ENCODE measurements at regions not wholly inside any gene's neighbourhood (a gene's known extent, or its start where the extent isn't known, plus 50 kb on each side); places are given as distances from the start of the nearest gene placed in this dataset.

- DNase-seq: no peak
- no peaks in the 10 kb centered on the region for H4K20me1 ChIP-seq (ENCODE audit: insufficient read depth, low read length)
- no peak overlapping the region for H3K4me2 ChIP-seq (replicated peaks; ENCODE audit: extremely low read depth, low read length, poor library complexity, severe bottlenecking)
- intact Hi-C loops (cut with micrococcal nuclease): no loop called here
- peaks cover 2 to 23% of the 10 kb centered on the region in 2 donors for H3K4me1 ChIP-seq (ENCODE audit: control insufficient read depth in 1 of 2, insufficient read depth in 2 of 2, low read length in 2 of 2)
- peaks cover 30% of the 10 kb centered on the region for H3K4me1 Mint-ChIP-seq
- H3K27ac ChIP-seq (ENCODE audit: low read depth in 1 of 2, low read length in 2 of 2): peak overlapping the region in 1 of 2 donors; percentile 6
- H3K9me3 ChIP-seq (replicated peaks in 1 of 2; ENCODE audit: control insufficient read depth in 1 of 2, insufficient read depth in 1 of 2, low read length in 2 of 2): no peaks in the 10 kb centered on the region
- H3K27me3 Mint-ChIP-seq (ENCODE audit: low read depth in 3 of 3): peaks cover 0 to 3% (median 2%) of the 10 kb centered on the region in 3 donors
- no peaks in the 10 kb centered on the region for H3K36me3 ChIP-seq (replicated peaks in 1 of 2; ENCODE audit: control insufficient read depth in 1 of 2, insufficient read depth in 2 of 2, low read length in 2 of 2)
- H3K9me3 Mint-ChIP-seq: peaks cover 0 to 15% (median 6%) of the 10 kb centered on the region in 7 donors
- no peaks in the 10 kb centered on the region for H3K27me3 ChIP-seq (ENCODE audit: control insufficient read depth in 2 of 2, insufficient read depth in 2 of 2, low read length in 2 of 2)
- peak overlapping the region; percentile 27 to 77 (median 62) for H3K27ac Mint-ChIP-seq
- peak overlapping the region in 1 of 2 donors; percentile 36 for H3K4me3 Mint-ChIP-seq
- no peak overlapping the region for H3K9ac ChIP-seq (ENCODE audit: insufficient read depth, low read length, poor library complexity, severe bottlenecking)
- H2AFZ ChIP-seq (ENCODE audit: insufficient read depth, low read depth, low read length, poor library complexity, severe bottlenecking): no peak overlapping the region
- H3K36me3 Mint-ChIP-seq: no peaks in the 10 kb centered on the region
- H3K4me3 ChIP-seq (replicated peaks in 1 of 3; ENCODE audit: low read depth in 2 of 3, low read length in 3 of 3): no peak overlapping the region
- H3K79me2 ChIP-seq (ENCODE audit: insufficient read depth, low read length): no peaks in the 10 kb centered on the region
- TF ChIP-seq, protein P1, sequence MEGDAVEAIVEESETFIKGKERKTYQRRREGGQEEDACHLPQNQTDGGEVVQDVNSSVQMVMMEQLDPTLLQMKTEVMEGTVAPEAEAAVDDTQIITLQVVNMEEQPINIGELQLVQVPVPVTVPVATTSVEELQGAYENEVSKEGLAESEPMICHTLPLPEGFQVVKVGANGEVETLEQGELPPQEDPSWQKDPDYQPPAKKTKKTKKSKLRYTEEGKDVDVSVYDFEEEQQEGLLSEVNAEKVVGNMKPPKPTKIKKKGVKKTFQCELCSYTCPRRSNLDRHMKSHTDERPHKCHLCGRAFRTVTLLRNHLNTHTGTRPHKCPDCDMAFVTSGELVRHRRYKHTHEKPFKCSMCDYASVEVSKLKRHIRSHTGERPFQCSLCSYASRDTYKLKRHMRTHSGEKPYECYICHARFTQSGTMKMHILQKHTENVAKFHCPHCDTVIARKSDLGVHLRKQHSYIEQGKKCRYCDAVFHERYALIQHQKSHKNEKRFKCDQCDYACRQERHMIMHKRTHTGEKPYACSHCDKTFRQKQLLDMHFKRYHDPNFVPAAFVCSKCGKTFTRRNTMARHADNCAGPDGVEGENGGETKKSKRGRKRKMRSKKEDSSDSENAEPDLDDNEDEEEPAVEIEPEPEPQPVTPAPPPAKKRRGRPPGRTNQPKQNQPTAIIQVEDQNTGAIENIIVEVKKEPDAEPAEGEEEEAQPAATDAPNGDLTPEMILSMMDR (IDR thresholded peaks at IDR 0.05): no peak
Measured at GRCh38 chr6:137937834-137938233, 70.8 kb downstream of the TNFAIP3 start.

GRCh38 chr6:137938770-137939379 lies 71.8 kb downstream of the TNFAIP3 start:
- Histone ChIP-seq H3K9me3 (replicated peaks in 1 of 2; ENCODE audit: control insufficient read depth in 1 of 2, insufficient read depth in 1 of 2, low read length in 2 of 2) (no peaks in the 10 kb centered on the region), H3K4me3 (replicated peaks in 1 of 3; ENCODE audit: low read depth in 2 of 3, low read length in 3 of 3) (no peak overlapping the region), H3K36me3 (replicated peaks in 1 of 2; ENCODE audit: control insufficient read depth in 1 of 2, insufficient read depth in 2 of 2, low read length in 2 of 2) (no peaks in the 10 kb centered on the region), H3K79me2 (ENCODE audit: insufficient read depth, low read length) (no peaks in the 10 kb centered on the region), H4K20me1 (ENCODE audit: insufficient read depth, low read length) (no peaks in the 10 kb centered on the region), H3K27ac (ENCODE audit: low read depth in 1 of 2, low read length in 2 of 2) (no peak overlapping the region), H3K9ac (ENCODE audit: insufficient read depth, low read length, poor library complexity, severe bottlenecking) (no peak overlapping the region), H3K27me3 (ENCODE audit: control insufficient read depth in 2 of 2, insufficient read depth in 2 of 2, low read length in 2 of 2) (no peaks in the 10 kb centered on the region), H3K4me2 (replicated peaks; ENCODE audit: extremely low read depth, low read length, poor library complexity, severe bottlenecking) (no peak overlapping the region), H3K4me1 (ENCODE audit: control insufficient read depth in 1 of 2, insufficient read depth in 2 of 2, low read length in 2 of 2) (peaks cover 2 to 23% of the 10 kb centered on the region in 2 donors), H2AFZ (ENCODE audit: insufficient read depth, low read depth, low read length, poor library complexity, severe bottlenecking) (no peak overlapping the region)
- peaks cover 29% of the 10 kb centered on the region for H3K4me1 Mint-ChIP-seq
- TF ChIP-seq, protein P1 (IDR thresholded peaks at IDR 0.05): no peak
- H3K27me3 Mint-ChIP-seq (ENCODE audit: low read depth in 3 of 3): peaks cover 0 to 3% (median 2%) of the 10 kb centered on the region in 3 donors
- H3K4me3 Mint-ChIP-seq: no peak overlapping the region
- intact Hi-C loops (cut with micrococcal nuclease): no loop called here
- peak overlapping the region in 1 of 7 donors; percentile 19 for H3K27ac Mint-ChIP-seq
- no peak for DNase-seq
- no peaks in the 10 kb centered on the region for H3K36me3 Mint-ChIP-seq
- no CpG with 5 or more reads among the region's 1 CpG for WGBS (ENCODE audit: insufficient coverage)
- H3K9me3 Mint-ChIP-seq: peaks cover 0 to 15% (median 6%) of the 10 kb centered on the region in 7 donors
